Kasumi-1 (cell line): ENCODE measurements at regions not wholly inside any gene's neighbourhood (a gene's known extent, or its start where the extent isn't known, plus 50 kb on each side); places are given as distances from the start of the nearest gene placed in this dataset.

Experiments used
- DNase-seq, 2 experiments: peaks; one replicate each; lab custom pipeline; 2025; lab: John Stamatoyannopoulos, UW

- DNase-seq: no peak
Observed at GRCh38 chr1:101706366-101706765, 290.4 kb downstream of the OLFM3 start.

GRCh38 chr1:101709721-101710120 lies 287.0 kb downstream of the OLFM3 start:
- DNase-seq: no peak

GRCh38 chr1:101713760-101714159 lies 283.0 kb downstream of the OLFM3 start:
- DNase-seq: no peak

GRCh38 chr1:101723415-101723814 lies 273.3 kb downstream of the OLFM3 start:
- no peak for DNase-seq

DNA sequence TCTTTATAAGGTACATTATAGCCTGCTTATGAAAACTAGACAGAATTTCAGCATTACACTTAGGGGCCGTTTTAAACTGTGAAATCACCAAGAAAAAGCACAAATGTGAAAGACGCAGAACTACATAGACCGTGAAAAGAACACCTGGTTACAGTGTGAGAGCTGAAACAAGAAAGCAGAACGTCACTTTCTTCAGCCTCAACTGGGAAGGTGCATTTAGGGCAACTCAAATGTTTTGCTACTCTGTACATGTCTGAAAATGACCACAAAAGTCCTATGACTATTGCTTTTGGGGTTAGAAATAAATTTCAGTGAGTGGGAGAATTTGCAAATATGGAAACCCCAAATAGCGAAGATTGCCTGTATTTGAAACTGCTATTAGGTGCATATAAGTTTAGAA lies 268.7 kb downstream of the OLFM3 start:
- no peak for DNase-seq

- no peak for DNase-seq
Observed at GRCh38 chr1:101730559-101730958, 266.2 kb downstream of the OLFM3 start.

GRCh38 chr1:101732261-101732660 lies 264.5 kb downstream of the OLFM3 start:
- no peak for DNase-seq

- DNase-seq: no peak
Observed at GRCh38 chr1:101733340-101733739, 263.4 kb downstream of the OLFM3 start.

DNA sequence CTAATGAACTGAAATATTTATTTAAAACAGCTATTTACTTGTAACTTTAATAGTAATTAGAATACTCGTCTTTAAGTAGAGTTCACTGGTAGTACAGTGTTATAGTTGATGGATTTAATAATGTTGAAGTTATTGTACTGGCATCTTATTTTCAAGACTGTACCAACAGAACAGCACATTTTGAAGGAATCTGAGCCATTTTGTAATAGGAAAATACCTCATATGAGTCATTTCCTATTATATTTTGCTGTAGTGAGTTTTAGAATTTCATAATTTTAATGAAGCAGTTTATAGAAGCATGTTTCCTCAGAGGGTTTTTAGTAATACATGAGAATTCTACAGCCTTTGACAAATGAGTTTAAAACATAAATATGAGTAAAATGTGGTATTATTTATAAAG lies 258.3 kb downstream of the OLFM3 start:
- no peak for DNase-seq

DNA sequence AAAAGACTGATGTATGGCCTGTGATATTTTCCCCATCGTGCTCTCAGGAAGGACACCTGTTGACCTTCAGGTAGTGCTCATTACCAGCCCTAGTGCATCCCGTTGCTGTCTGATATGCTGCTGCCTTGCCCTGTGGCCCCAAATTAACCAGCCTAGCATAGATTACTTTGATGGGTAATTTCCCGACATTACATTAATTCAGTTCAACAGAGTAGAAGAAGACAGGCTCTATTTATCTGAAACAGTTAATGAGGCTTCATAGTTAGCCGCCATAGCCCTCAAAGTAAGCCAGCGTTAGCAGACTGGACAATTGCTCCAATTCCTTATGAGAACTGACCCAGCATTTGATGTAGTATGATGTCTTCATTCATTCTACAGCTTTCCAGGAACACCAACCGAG lies 257.6 kb downstream of the OLFM3 start:
- no peak for DNase-seq

GRCh38 chr1:101739826-101740330 lies 256.8 kb downstream of the OLFM3 start:
- DNase-seq: no peak

DNA sequence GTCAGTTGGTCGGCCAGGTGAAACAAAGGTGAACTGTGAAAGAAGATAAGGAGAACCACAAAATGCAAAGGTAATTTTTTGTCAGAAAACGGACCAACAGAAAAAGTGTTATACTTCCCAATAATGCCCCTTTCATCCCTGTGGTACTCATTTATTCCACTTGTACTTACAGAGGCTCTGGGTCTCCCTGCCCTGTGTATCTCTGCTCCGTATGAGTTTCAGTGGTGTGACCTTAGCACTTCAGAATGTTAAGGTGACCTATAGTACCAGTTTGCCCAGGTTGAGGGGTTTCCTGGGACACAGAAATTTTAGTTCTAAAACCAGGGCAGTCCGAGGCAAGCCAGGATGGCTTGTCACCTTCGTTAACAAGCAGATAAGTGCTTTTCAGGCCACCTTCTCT lies 254.8 kb downstream of the OLFM3 start:
- DNase-seq: no peak

DNA sequence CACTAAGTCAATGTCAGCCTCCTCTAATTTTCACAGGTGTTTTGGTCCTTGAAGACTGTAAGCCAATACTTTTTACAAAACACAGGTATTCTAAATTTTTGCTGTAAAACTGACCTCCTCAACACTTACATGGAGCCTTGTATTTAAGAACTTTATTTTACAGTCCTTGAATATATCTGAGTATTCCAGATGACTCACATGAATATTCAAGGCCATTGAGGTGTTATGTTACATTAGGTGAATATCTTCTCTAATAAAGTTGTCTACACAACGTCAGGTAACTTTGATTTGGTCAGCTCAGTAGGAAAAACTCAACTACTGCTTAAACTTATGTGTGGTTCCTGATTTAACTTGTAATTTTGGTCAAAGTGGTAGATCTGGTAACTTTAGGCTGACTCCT lies 254.2 kb downstream of the OLFM3 start:
- DNase-seq: no peak

DNA sequence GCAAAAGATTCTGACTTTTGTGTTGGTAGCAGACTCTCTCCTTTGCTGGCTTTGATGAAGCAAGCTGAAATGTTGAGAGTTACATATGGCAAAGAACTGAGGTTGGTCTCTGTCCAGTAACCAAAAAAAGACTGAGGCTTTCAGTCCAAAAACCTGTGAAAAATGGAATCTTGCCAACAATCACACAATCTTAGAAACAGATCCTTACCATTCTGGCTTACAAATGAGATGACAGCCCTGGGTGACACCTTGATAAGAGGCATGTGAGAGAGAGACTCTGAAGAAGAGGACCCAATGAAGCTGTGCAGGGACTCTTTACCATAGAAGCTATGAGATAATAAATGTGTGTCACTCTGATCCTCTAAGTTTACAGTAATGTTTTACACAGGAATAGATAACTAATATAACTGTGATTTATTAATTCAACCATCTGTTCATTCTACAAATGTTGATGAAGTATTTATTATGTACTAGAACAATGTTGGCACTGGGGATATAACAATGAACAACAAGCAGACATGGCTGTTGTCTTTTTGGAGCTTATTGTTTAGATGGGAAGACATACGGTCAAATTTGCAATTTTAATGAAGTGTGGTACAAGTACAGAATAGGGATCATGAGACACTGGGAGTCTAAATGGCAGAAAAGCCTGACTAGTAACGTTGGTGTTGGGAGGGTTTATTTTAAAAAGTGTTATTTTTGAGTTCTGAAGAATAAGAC lies 251.0 kb downstream of the OLFM3 start:
- DNase-seq: no peak

DNA sequence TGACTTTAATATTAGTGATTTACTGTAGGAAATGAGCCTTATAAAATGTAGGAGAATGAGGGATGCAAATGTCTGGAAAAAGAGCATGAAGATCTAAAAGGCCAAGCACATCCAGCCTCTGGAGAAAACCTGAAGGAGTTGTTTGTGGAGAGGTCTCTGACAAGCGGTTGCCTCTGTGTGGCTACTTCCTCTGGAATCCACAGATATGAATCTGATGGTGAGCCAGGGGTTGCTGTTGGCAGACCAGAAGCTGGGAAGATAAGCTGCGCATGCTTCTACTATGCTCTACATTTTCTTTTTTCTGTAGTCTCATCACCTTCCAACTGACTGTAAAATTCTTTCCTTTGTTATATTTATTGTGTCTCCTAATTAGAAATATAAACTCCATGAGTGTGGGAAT lies 248.6 kb downstream of the OLFM3 start:
- no peak for DNase-seq
